GM11168 (cell line): ENCODE measurements at regions not wholly inside any gene's neighbourhood (a gene's known extent, or its start where the extent isn't known, plus 50 kb on each side); places are given as distances from the start of the nearest gene placed in this dataset.
"Not testable (repeated sequence)": the region's sequence is repeated elsewhere in the genome, so short reads cannot be mapped to it uniquely, and the experiment has no call there.

Experiments used
- in situ Hi-C: fragments of 300-500 bp; cut with MboI; formaldehyde crosslinking; loops from one replicate; pipeline ENCODE4 v1.12.0; 2022; ENCODE audit warnings: low sequenced_read_pairs; ENCODE audit not compliant: unreplicated experiment

- in situ Hi-C loops = no loop called here
These were observed 1759.4 kb downstream of the PCDH9 start for GRCh38 chr13:65470781-65471180.

DNA sequence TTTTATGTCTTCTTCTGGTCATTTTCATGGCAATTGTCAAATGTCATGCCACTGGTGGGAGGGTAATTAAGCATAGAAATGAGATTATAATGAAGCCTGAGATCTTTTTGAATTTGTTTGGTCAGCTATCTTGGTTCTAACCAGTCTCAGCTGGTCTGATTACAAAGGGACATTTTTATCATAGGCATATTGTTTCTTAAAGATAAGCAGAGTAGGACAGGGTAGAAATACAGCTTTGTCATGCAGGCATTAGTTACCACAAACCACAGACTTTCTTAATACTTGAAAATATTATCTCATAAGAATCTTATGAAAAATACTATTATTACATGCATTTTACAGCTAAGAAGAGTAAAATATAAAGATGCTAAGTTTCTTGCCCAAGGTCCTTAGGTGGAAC lies 1761.5 kb downstream of the PCDH9 start:
- in situ Hi-C loops = no loop called here

DNA sequence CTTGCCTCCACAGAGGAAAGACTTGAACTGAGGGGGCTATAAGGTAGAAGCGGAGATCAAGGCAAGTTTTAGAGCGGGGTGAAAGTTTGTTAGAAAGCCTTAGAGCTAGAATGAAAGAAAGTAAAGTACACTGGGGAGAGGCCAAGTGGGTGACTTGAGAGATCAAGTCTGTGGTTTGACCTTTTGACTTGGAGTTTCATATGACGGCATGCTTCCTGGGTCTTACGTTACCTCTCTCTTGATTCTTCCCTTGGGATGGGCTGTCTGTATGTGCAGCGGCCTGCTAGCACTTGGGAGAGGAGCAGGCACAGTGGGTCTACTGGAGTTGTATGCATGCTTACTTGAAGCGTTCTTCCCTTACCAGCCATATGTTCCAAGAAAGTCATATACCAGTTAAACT lies 1768.5 kb downstream of the PCDH9 start:
- in situ Hi-C loops = no loop called here

DNA sequence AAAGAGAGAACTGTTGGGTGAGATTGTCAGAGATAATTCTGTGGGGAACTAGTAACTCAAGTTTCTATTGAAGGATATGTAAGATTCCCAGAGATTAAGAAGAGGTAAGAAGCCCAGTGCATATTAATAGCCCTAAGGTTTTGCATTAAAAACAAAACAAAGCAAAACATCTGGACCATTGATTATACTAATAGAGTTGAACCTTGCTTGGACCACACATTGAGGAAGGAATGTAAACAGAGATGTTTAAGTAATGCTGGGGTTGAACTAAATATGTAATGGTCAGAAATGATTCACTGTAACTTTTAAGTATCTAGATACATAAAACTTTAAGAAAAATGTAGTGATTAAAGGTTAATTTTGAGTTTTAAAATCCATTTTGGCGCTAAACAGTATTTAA lies 1770.0 kb downstream of the PCDH9 start:
- in situ Hi-C loops = no loop called here

GRCh38 chr13:65456150-65456912 lies 1773.8 kb downstream of the PCDH9 start:
- in situ Hi-C loops = no loop called here

- in situ Hi-C loops = no loop called here
These were observed 1775.7 kb downstream of the PCDH9 start for GRCh38 chr13:65454403-65454802.

- in situ Hi-C loops = no loop called here
These were observed 1776.2 kb downstream of the PCDH9 start for GRCh38 chr13:65453982-65454381.

DNA sequence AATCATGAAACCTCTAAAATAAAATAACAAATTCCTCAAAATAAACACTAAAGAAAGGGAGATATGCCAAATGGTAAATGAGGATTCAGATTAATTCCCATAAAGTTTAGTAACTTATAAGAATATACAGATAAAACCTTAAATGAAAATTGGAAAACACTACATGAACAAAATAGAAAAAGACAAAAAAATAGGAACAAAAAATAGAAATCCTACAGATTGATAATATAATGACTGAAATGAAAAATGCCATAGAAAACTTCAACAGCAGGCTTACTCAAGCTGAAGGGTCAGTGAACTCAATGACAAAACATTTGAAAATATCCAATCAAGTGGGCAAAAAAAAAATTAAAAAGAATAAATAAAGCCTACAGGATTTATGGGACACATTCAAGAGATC lies 1784.8 kb downstream of the PCDH9 start:
- in situ Hi-C loops = no loop called here

GRCh38 chr13:65435590-65435989 lies 1794.5 kb downstream of the PCDH9 start:
- in situ Hi-C loops = no loop called here

DNA sequence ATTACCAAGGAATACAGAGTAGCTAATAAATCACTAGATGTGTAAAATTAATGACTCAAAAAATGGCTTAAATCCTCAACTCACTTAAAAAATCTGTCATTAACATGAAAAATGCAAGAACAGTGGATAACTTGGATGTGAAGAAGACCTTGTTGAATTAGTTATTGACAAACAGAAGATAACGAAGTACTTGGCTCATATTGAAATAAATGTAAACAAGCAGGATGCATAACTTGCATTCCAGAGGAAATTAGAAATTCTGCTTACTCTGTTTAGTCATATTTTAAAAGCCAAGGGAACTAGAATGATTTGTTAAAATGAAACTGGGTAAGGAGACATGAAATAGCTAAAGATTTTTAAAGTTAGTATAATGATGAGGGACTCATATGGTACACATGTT lies 1812.2 kb downstream of the PCDH9 start:
- in situ Hi-C loops = no loop called here

GRCh38 chr13:65416784-65417183 lies 1813.4 kb downstream of the PCDH9 start:
- in situ Hi-C loops = no loop called here

DNA sequence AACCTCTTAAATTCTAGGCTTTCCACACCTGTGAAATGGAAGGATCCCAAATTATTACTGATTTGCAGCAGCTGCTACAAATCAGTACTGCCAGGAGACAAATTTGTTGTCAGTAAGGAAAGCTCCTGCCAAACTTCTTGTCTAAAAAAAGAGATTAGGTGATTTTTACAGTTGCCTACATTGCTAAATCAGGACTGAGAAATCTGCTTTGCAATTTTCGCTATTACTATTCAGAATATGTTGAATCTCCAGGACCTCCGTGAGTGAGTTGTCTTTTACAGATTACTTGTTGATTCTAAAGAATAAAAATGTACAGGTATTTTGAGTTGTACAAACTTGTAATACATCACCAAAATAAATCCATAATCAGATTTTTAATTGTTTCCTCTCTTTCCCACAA lies 1815.9 kb downstream of the PCDH9 start:
- in situ Hi-C loops = no loop called here

DNA sequence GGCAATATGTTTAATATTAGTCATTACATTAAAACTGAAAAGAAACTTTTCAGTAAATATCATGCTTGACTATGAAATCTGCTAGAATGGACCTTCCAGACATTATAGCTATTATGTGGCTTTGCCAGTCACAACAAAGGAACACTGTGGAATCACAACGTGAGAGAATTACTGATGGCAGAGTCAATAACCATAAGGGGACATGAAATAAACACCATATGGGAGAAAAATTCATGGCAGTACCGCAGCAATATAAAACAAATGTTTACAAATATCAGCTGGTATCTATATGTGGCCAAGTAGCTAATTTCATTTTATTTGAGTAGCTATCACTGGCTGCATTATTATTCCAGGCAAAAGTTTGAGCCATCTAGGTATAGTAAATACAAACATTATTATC lies 1818.6 kb downstream of the PCDH9 start:
- in situ Hi-C loops = no loop called here

- in situ Hi-C loops = no loop called here
These were observed 1819.3 kb downstream of the PCDH9 start for GRCh38 chr13:65410791-65411190.

GRCh38 chr13:65401315-65401714 lies 1828.8 kb downstream of the PCDH9 start:
- in situ Hi-C loops = no loop called here

GRCh38 chr13:65400702-65401101 lies 1829.4 kb downstream of the PCDH9 start:
- in situ Hi-C loops = no loop called here

GRCh38 chr13:65387743-65388347 lies 1842.3 kb downstream of the PCDH9 start:
- in situ Hi-C loops = no loop called here

DNA sequence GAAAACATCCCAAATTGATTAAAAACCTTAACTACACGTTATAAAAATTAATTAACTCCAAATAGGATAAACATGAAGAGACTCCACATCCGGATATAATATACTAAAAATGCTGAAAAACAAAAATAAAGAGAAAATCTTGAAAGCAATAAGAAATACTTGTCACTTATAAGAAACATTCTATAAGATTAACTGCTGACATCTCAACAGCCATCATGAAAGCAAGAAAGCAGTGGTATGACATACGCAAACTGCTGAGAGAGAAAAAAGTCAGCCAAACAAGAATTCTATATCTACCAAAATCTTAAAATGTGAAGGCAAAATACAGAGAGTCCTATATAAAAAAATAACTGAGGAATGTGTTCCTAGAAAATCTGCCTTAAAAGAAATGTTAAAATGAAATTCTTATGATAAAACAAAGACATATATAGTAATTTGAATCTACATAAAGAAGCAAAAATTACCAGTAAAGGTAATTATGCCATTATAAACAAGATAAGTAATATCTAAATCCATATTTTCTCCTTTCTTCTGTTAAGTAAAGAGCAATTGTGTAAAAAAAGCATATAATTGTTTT lies 1851.1 kb downstream of the PCDH9 start:
- in situ Hi-C loops = no loop called here

DNA sequence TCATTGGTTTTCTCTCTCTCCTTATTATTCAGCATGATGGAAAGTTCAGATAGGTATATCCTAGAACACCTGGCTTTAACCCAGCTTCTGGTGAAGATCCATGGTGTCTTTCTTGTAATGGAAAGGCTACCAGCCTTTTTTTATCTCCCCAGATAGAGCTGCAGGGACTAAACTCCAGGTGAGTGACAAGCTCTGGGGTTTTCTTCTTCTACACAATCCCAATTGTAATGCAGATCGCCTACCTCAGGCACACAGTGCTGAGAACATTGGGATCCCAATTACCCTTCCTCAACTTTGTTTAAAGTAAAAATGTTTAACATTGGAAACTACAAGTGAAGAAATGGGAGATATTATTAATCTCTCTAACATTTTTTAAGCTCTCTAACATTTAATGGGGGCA lies 1851.7 kb downstream of the PCDH9 start:
- in situ Hi-C loops = no loop called here

GRCh38 chr13:65368832-65369231 lies 1861.3 kb downstream of the PCDH9 start:
- in situ Hi-C loops = no loop called here

- in situ Hi-C loops = no loop called here
These were observed 1876.2 kb downstream of the PCDH9 start for GRCh38 chr13:65353951-65354350.

DNA sequence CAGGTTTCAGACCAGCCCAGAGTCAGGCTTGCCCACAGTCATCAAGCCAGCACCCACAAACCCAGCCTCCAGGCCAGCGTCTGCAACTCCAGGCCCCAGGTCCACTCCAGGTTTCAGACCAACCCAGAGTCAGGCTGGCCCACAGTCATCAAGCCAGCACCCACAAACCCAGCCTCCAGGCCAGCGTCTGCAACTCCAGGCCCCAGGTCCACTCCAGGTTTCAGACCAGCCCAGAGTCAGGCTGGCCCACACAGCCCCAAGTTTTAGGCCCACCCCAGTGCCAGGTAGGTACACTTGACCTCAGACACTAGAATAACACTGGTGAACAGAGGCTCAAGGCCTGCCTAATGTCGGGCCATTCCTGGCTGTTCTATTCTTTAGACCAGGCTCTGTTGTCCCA lies 1877.0 kb downstream of the PCDH9 start:
- in situ Hi-C loops = not testable (repeated sequence)
